ENCODE measurements at regions not wholly inside any gene's neighbourhood (a gene's known extent, or its start where the extent isn't known, plus 50 kb on each side); places are given as distances from the start of the nearest gene placed in this dataset.
"Not testable (repeated sequence)": the region's sequence is repeated elsewhere in the genome, so short reads cannot be mapped to it uniquely, and the experiment has no call there.

GRCh38 chr6:113359155-113360140 is 497.7 kb upstream of the MARCKS start:
- peak; percentile 94 for DNase-seq

- peak; percentile 22 for DNase-seq
Measured at GRCh38 chr6:113361014-113361645, 496.0 kb upstream of the MARCKS start.

DNA sequence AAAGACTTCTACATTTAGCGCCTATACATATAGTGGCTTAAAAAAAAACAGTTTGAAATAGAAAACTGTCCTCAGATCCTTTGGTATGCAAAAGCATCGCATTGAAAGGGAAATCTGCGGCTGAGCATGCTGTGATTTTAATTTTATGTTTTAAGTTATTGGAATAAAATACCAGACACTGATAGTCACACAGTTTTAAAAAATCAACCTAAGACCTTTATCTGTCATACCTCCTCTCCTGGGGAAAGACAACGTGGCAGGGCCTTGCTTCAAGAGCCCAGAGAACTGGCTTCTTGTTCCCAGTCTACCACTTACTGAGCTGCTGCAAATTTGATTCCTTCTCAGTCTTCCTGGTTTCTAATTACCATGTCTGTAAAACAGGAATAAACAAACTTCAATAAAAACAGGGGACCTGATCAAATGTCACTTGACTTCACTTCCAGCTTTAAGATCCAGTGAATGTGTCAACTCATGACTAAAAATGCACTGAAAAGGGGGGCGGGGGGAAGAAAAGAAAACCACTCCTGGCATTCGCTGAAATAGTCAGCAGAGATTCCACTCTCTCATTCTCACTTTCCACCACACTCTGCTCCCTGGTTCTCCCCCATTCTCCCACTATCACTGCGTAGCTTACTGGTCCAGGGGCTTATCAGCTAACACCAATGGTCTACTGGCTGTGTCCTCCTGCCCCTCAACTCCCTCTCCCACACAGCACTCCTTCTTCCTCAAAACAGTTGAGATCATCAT is 494.7 kb upstream of the MARCKS start:
- DNase-seq = peak; percentile 7

- no peak for DNase-seq
Measured at GRCh38 chr6:113363048-113363798, 493.9 kb upstream of the MARCKS start.

GRCh38 chr6:113363866-113364265 is 493.3 kb upstream of the MARCKS start:
- DNase-seq = no peak

- no peak for DNase-seq
Measured at GRCh38 chr6:113364766-113365165, 492.4 kb upstream of the MARCKS start.

DNA sequence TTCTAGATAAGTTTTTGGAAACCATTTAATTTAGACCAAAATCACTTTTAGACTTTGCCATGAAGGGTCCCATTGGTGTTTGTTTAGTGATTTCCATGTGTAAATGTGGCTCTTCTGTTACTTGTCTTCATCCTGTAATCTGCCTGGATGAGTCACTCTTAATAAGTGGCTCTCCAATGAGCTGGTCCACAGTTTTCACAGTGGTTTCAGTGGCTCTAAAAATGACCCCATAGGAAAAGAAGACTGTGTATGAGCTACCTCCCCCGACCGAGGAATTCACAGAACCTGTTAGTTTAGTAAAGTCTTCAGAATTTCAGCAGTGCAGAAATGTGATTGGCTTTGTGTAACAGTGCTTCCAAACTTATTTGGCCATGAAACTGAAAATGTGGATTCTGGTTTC is 492.0 kb upstream of the MARCKS start:
- DNase-seq = peak; percentile 34

- DNase-seq = no peak
Measured at GRCh38 chr6:113366505-113366904, 490.6 kb upstream of the MARCKS start.

GRCh38 chr6:113370508-113371502 is 486.3 kb upstream of the MARCKS start:
- DNase-seq = no peak

DNA sequence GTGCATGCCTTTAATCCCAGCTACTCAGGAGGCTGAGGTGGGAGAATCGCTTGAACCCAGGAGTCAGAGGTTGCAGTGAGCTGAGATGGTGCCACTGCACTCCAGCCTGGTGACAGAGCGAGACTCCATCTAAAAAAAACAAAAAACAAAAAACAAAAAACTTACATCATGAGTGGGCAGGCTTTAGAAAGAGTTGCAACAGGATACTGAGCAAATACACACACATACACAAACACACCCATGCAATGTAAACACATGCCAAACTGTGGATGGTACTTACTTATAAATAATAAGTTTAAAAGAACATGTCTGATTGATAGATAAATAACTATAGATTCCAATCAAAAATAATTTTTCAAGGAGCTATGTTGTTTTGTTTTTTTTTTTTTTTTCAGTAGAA is 481.7 kb upstream of the MARCKS start:
- not testable (repeated sequence) for DNase-seq

DNA sequence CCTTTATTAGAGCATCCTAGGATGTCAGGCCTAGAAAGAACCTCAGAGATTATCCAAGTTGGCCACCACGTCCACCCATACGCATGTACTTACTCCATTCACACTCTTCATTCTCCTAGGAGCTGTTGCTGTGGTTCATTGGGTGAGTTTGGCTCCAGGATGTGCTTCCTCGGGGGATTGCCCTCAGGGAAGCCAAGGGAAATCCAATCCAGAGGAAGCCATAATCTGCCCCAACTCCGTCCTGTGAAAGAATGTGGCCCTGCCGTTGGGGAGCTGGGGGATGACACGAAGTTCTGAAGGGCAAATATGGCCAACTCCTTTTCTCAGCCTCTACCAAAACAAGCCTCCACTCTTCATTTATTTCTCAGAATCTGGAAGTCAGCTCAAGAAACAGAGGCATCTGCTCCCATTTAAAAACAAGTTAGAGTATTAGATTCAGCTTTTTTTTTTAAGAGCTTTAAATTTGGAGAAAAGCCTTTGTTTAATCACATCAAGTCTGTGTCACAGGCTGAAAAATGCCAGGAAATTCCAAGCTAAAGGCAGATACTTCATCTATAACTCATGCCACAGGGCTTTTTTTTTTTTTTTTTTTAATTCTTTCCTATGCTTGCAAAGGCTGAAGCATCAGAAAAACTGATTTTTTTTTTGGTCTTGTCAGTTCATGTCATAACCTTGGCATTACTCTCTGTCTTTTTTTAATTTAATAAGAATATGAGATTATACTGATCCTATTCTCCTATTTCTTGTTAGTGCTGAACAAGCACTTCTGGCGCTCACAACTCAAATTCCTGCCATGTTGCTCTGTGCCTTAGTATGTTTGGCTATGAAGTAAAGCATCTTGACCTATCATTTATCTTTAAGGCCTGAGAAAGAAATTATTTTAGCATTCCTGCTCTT is 480.9 kb upstream of the MARCKS start:
- no peak for DNase-seq

DNA sequence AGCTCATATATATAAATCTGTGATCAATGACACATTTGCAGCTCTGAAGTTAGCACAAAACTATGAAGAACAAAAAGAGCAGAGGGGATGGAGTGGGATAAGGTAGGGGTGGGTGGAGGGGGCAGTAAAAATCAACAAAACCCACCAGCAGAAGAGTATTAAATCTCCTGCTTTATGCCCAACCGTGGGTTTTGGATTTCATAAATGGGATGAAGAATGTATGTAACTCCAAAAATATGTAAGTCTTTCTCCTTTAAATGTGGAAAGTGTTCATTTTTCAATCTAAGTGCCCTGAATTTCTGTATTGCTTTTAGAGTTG is 480.3 kb upstream of the MARCKS start:
- DNase-seq = no peak

- no peak for DNase-seq
Measured at GRCh38 chr6:113377362-113377942, 479.7 kb upstream of the MARCKS start.

GRCh38 chr6:113380591-113380990 is 476.6 kb upstream of the MARCKS start:
- no peak for DNase-seq

DNA sequence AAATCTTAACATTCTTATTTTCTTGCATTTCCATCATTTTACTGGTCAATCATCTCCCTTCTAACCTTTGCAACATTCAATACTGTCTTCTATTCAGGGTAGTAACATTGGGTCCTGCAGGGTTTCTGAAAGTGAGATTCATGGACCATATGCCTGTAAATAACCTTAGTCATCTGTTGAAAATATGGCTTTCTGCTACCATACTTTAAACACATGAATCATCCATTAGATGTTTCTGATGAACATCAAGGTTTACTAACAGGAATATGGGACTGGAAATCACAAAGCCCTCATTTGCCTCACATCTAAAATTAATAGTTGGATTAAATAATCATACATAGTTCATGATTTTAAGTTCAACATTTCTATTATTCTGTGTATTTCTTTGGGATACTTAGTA is 475.9 kb upstream of the MARCKS start:
- no peak for DNase-seq

DNA sequence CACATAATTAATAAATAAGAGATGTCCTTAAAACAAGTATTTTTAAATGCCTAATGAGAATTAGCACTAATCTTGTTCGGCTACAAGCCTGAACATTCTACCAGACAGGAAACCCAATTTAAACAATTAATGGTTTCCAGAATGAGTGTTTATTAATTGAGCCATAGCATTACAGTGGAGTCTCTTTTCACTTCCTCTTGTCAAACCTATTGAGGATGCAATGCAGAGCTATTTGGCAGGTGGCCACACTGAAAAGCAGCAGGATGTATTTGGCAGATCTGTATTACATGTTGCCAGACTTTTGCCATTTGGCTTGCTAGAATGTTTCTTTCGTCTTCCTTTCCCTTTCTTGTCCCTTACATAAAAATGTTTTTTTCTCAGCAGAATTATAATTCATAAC is 475.2 kb upstream of the MARCKS start:
- peak; percentile 72 for DNase-seq

- DNase-seq = no peak
Measured at GRCh38 chr6:113383701-113384100, 473.4 kb upstream of the MARCKS start.

DNA sequence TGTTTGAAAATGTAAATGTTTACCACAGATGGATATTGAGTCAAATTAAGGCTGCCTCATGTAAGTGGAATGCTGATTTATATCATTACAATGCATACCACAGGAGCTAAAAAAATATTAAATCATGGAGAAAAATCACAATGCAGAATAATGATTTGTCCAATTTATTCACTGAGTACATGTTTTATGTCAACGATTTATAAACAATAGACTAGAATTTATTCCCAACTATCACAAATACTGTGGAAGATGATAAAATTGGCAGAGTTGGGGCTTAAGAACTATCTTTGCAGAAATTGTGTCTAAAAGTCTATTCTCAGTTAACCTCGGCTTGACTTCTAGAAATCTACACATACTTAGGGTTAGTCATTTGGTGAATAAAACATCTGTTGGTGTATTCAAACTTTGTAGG is 472.1 kb upstream of the MARCKS start:
- DNase-seq = no peak

DNA sequence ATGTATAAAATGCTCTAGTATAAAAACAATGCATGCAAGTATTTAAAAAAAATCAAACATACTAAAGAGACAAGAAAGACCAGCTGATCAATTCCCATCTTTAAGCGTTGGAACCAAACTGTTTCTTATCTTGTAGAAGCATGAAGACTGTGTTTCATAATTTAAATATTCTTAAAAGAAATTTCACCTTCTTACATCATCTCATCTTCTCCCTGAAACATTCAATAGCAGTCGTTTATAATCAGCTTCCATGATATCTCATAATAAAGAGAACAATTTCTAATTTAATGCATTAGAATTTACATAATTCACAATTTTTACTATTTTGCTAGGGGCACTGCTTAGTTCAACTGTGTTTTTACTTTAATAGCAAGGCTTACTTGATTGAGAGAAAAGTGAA is 468.1 kb upstream of the MARCKS start:
- DNase-seq = no peak

GRCh38 chr6:113392551-113393055 is 464.5 kb upstream of the MARCKS start:
- DNase-seq = no peak

All from NCI-H69 (cell line).